HCT116 (cell line): ENCODE measurements at regions not wholly inside any gene's neighbourhood (a gene's known extent, or its start where the extent isn't known, plus 50 kb on each side); places are given as distances from the start of the nearest gene placed in this dataset.

ENCODE experiments used
- ATAC-seq: fragments of 200-7000 bp; cut with Tn5 transposase; 2 replicates; pipeline ENCODE4 v1.9.1; 2020; ENCODE audit warnings: mild to moderate bottlenecking, moderate library complexity
- BruUV-seq: library from RNA; stranded (reverse); fragments of 400-500 nt; replicated peaks from 2 replicates; lab custom pipeline; 2021; lab: Mats Ljungman, UMichigan
- CTCF ChIA-PET: fragments of 300-600 bp; sonication (Branson Sonifier 250); formaldehyde crosslinking; loops from one replicate; lab custom pipeline; 2021; ENCODE audit warnings: antibody characterized with exemption; lab: Charles Lee
- POLR2A ChIA-PET: fragments of 300-600, 350-600 bp; sonication (Branson Sonifier 250); formaldehyde crosslinking; loops from one replicate; lab custom pipeline; 2021; ENCODE audit warnings: antibody characterized with exemption; lab: Charles Lee
- RAD21 ChIA-PET, 2 experiments: fragments of 300-600 bp; sonication (Branson Sonifier 250); formaldehyde crosslinking; loops; one replicate each; lab custom pipeline; 2023; ENCODE audit warnings: low total read pairs in 2 of 2; ENCODE audit not compliant: uncharacterized antibody in 2 of 2, unreplicated experiment in 2 of 2, low non-redundant PET in 1 of 2; lab: Charles Lee
- DNase-seq: peaks from one replicate; pipeline ENCODE4 v3.0.0-alpha.2; 2010; ENCODE audit warnings: low read depth, low spot score
- H2AFZ ChIP-seq: fragments of 200-600 bp; shearing (Covaris generic), sonication (generic); 2 replicates; pipeline ENCODE4 v1.6.1; 2017; ENCODE audit warnings: low read depth, mixed run types, mixed read lengths, antibody characterized with exemption, low read length; ENCODE audit not compliant: poor library complexity, severe bottlenecking
- H3K27ac ChIP-seq: 2 replicates; pipeline ENCODE4 v1.5.1; 2012; ENCODE audit warnings: low read depth, low read length
- H3K27me3 ChIP-seq: fragments of 200-600 bp; sonication (generic); 2 replicates; pipeline ENCODE4 v1.6.1; 2016; ENCODE audit warnings: mixed run types, low read length, mixed read lengths; ENCODE audit not compliant: insufficient read depth
- H3K36me3 ChIP-seq, 2 experiments: fragments of 200-500 bp in 1 of 2; fragments of 200-600 bp in 1 of 2; sonication (Bioruptor generic) in 1 of 2; sonication (generic) in 1 of 2; 2 replicates each; pipeline versions ENCODE4 v1.5.1 to v1.6.1; 2014 to 2016; ENCODE audit warnings: low read length in 2 of 2, inconsistent platforms in 1 of 2, mixed read lengths in 1 of 2, mixed run types in 1 of 2; ENCODE audit not compliant: insufficient read depth in 2 of 2, control insufficient read depth in 1 of 2
- H3K4me1 ChIP-seq, 2 experiments: fragments of 200-600 bp in 1 of 2; sonication (generic) in 1 of 2; 2 replicates each; pipeline versions ENCODE4 v1.5.1 to v1.6.1; 2012 to 2017; ENCODE audit warnings: low read length in 2 of 2, inconsistent platforms in 1 of 2, mild to moderate bottlenecking in 1 of 2, mixed read lengths in 1 of 2, mixed run types in 1 of 2, moderate library complexity in 1 of 2; ENCODE audit not compliant: insufficient read depth in 2 of 2, control insufficient read depth in 1 of 2
- H3K4me2 ChIP-seq: fragments of 200-600 bp; sonication (generic); 2 replicates; pipeline ENCODE4 v1.6.1; 2017; ENCODE audit warnings: mixed run types, low read length, mixed read lengths
- H3K4me3 ChIP-seq, 2 experiments: fragments of 200-600 bp in 1 of 2; sonication (generic) in 1 of 2; replicated peaks in 1 of 2; 2 replicates each; pipeline ENCODE4 v1.5.1; 2011 to 2016; ENCODE audit warnings: low read length in 2 of 2, control low read depth in 1 of 2, low read depth in 1 of 2, mild to moderate bottlenecking in 1 of 2, mixed read lengths in 1 of 2, mixed run types in 1 of 2
- H3K79me2 ChIP-seq: fragments of 200-600 bp; sonication (generic); 2 replicates; pipeline ENCODE4 v1.6.1; 2017; ENCODE audit warnings: mild to moderate bottlenecking, mixed run types, low read length, moderate library complexity, mixed read lengths; ENCODE audit not compliant: insufficient read depth
- H3K9ac ChIP-seq: fragments of 200-600 bp; sonication (generic); 2 replicates; pipeline ENCODE4 v1.6.1; 2016; ENCODE audit warnings: low read length, mixed read lengths
- H3K9me2 ChIP-seq: fragments of 200-600 bp; sonication (generic), shearing (Covaris generic); 2 replicates; pipeline ENCODE4 v1.6.1; 2017; ENCODE audit warnings: mixed run types, mild to moderate bottlenecking, moderate library complexity; ENCODE audit not compliant: insufficient read depth
- H3K9me3 ChIP-seq, 2 experiments: fragments of 200-500 bp in 1 of 2; fragments of 200-600 bp in 1 of 2; sonication (Bioruptor generic) in 1 of 2; sonication (generic) in 1 of 2; 2 replicates each; pipeline ENCODE4 v1.6.1; 2014 to 2017; ENCODE audit warnings: low read length in 2 of 2, mixed read lengths in 2 of 2, inconsistent platforms in 1 of 2, low read depth in 1 of 2, mild to moderate bottlenecking in 1 of 2, mixed run types in 1 of 2, moderate library complexity in 1 of 2; ENCODE audit not compliant: control insufficient read depth in 1 of 2, insufficient read depth in 1 of 2
- H4K20me1 ChIP-seq: fragments of 200-600 bp; sonication (generic), shearing (Covaris generic); 2 replicates; pipeline ENCODE4 v1.6.1; 2017; ENCODE audit warnings: mixed run types, mild to moderate bottlenecking, moderate library complexity; ENCODE audit not compliant: insufficient read depth
- CBX3 ChIP-seq: IDR thresholded peaks from 2 replicates; pipeline ENCODE4 v1.6.1; 2012; ENCODE audit warnings: low read depth
- ELF1 ChIP-seq: IDR thresholded peaks from 2 replicates; pipeline ENCODE4 v1.6.1; 2012; ENCODE audit warnings: low read depth, borderline replicate concordance
- EZH2 ChIP-seq: fragments of 200-600 bp; sonication (generic); IDR thresholded peaks from 2 replicates; pipeline ENCODE4 v1.6.1; 2017; ENCODE audit warnings: antibody characterized with exemption, mixed run types
- EZH2phosphoT487 ChIP-seq: fragments of 200-600 bp; IDR thresholded peaks from 2 replicates; pipeline ENCODE4 v1.6.1; 2018; ENCODE audit warnings: antibody characterized with exemption, borderline replicate concordance
- FOSL1 ChIP-seq: IDR thresholded peaks from 2 replicates; pipeline ENCODE4 v1.6.1; 2012; ENCODE audit warnings: low read depth
- JUND ChIP-seq: IDR thresholded peaks from 2 replicates; pipeline ENCODE4 v1.6.1; 2012
- POLR2A ChIP-seq: IDR thresholded peaks from 2 replicates; pipeline ENCODE4 v1.7.0; 2011; ENCODE audit warnings: borderline replicate concordance; ENCODE audit not compliant: insufficient read depth, insufficient read length; ENCODE audit errors: extremely low read depth
- POLR2AphosphoS5 ChIP-seq: IDR thresholded peaks from 2 replicates; pipeline ENCODE4 v1.6.1; 2011; ENCODE audit warnings: mild to moderate bottlenecking, low read depth, low read length, moderate library complexity
- RAD21 ChIP-seq: IDR thresholded peaks from 2 replicates; pipeline ENCODE4 v1.6.1; 2012; ENCODE audit warnings: low read depth, mild to moderate bottlenecking
- SIN3A ChIP-seq: IDR thresholded peaks from 2 replicates; pipeline ENCODE4 v1.6.1; 2012; ENCODE audit warnings: low read depth
- SP1 ChIP-seq: IDR thresholded peaks from 2 replicates; pipeline ENCODE4 v1.6.1; 2012; ENCODE audit warnings: low read depth
- YY1 ChIP-seq: IDR thresholded peaks from 2 replicates; pipeline ENCODE4 v1.6.1; 2011; ENCODE audit warnings: low read length, low read depth, moderate library complexity, mild to moderate bottlenecking; ENCODE audit not compliant: insufficient replicate concordance; ENCODE audit errors: extremely low read depth
- intact Hi-C: fragments of 100-400 bp; cut with micrococcal nuclease; formaldehyde crosslinking; loops from 2 replicates; pipeline ENCODE4 v1.10.0; 2022
- TF ChIP-seq, protein P1 (sequence below), 3 experiments: fragments of 200-600 bp in 1 of 3; sonication (generic) in 1 of 3; IDR thresholded peaks in 2 of 3; conservative IDR thresholded peaks in 1 of 3; 2 replicates each; pipeline ENCODE4 v1.5.1; 2012 to 2017; ENCODE audit warnings: low read depth in 2 of 3, low read length in 2 of 3, antibody characterized with exemption in 1 of 3, borderline replicate concordance in 1 of 3, control low read depth in 1 of 3, mild to moderate bottlenecking in 1 of 3, mixed read lengths in 1 of 3, mixed run types in 1 of 3, moderate library complexity in 1 of 3; ENCODE audit not compliant: insufficient read depth in 1 of 3
- TF ChIP-seq, protein P2 (sequence below): IDR thresholded peaks from 2 replicates; pipeline ENCODE4 v1.6.1; 2012; ENCODE audit warnings: low read depth
- TF ChIP-seq, protein P3 (sequence below): IDR thresholded peaks from 2 replicates; pipeline ENCODE4 v1.6.1; 2011; ENCODE audit warnings: mild to moderate bottlenecking, low read length, moderate library complexity; ENCODE audit not compliant: insufficient replicate concordance; ENCODE audit errors: extremely low read depth

DNA sequence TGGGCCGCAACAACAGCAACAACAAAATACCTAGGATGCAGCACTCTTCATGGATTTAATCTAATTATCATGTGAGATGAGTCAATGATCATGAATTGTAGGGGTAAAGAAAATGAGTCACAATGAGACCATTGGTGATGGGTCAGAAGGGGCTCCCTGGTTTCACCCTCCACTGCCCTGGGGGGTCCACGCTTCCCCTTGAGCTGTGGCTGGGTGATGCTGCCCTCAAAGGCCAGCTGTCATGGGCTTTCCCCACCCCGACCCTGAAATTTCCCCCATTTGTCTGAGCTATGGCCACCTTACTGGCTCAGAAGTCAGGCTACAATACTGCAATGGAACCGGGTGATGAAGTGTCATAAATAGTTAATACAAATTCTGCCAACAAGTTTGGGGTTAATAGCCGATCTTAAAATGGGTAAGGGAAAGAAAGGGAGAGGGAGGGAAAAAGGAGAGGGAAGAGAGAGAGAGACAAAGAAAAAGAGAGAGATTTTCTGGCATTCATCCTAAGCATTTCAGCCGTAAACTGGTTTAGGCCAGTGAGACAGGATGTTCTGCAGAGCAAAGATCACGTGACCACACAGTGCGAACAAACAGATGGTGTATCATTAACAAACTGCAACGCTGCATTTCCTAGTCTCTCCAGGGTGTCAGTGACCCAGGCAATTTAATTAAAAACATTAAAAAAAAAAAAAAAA lies 143.4 kb upstream of the ERRFI1 start:
- no peak overlapping the region for H3K4me3 ChIP-seq
- H3K9me3 ChIP-seq = no peaks in the 10 kb centered on the region
- no peaks in the 10 kb centered on the region for H4K20me1 ChIP-seq
- intact Hi-C loops = loop anchor here (5.0 kb wide), 1 partner anchor 122 kb away; no protein-coding TSS in a partner anchor
- no peaks in the 10 kb centered on the region for H3K36me3 ChIP-seq
- H3K4me1 ChIP-seq = peaks cover 71 to 94% of the 10 kb centered on the region in 2 experiments
- TF ChIP-seq, protein P1, sequence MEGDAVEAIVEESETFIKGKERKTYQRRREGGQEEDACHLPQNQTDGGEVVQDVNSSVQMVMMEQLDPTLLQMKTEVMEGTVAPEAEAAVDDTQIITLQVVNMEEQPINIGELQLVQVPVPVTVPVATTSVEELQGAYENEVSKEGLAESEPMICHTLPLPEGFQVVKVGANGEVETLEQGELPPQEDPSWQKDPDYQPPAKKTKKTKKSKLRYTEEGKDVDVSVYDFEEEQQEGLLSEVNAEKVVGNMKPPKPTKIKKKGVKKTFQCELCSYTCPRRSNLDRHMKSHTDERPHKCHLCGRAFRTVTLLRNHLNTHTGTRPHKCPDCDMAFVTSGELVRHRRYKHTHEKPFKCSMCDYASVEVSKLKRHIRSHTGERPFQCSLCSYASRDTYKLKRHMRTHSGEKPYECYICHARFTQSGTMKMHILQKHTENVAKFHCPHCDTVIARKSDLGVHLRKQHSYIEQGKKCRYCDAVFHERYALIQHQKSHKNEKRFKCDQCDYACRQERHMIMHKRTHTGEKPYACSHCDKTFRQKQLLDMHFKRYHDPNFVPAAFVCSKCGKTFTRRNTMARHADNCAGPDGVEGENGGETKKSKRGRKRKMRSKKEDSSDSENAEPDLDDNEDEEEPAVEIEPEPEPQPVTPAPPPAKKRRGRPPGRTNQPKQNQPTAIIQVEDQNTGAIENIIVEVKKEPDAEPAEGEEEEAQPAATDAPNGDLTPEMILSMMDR (IDR thresholded peaks at IDR 0.05 in 2 of 3, conservative IDR thresholded peaks at IDR 0.05 in 1 of 3; ENCODE audit: borderline replicate concordance in 1 of 3, insufficient read depth in 1 of 3, low read depth in 2 of 3, low read length in 2 of 3) = no peak
- no peak for TF ChIP-seq YY1
- TF ChIP-seq SIN3A = no peak
- peak; percentile 47 for TF ChIP-seq POLR2AphosphoS5
- TF ChIP-seq SP1 = no peak
- no peak for TF ChIP-seq EZH2phosphoT487
- no peak for TF ChIP-seq ELF1
- no peak for TF ChIP-seq FOSL1
- no peak for TF ChIP-seq CBX3
- no peak for TF ChIP-seq RAD21
- TF ChIP-seq, protein P2, sequence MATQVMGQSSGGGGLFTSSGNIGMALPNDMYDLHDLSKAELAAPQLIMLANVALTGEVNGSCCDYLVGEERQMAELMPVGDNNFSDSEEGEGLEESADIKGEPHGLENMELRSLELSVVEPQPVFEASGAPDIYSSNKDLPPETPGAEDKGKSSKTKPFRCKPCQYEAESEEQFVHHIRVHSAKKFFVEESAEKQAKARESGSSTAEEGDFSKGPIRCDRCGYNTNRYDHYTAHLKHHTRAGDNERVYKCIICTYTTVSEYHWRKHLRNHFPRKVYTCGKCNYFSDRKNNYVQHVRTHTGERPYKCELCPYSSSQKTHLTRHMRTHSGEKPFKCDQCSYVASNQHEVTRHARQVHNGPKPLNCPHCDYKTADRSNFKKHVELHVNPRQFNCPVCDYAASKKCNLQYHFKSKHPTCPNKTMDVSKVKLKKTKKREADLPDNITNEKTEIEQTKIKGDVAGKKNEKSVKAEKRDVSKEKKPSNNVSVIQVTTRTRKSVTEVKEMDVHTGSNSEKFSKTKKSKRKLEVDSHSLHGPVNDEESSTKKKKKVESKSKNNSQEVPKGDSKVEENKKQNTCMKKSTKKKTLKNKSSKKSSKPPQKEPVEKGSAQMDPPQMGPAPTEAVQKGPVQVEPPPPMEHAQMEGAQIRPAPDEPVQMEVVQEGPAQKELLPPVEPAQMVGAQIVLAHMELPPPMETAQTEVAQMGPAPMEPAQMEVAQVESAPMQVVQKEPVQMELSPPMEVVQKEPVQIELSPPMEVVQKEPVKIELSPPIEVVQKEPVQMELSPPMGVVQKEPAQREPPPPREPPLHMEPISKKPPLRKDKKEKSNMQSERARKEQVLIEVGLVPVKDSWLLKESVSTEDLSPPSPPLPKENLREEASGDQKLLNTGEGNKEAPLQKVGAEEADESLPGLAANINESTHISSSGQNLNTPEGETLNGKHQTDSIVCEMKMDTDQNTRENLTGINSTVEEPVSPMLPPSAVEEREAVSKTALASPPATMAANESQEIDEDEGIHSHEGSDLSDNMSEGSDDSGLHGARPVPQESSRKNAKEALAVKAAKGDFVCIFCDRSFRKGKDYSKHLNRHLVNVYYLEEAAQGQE = no peak
- no peak for TF ChIP-seq EZH2
- TF ChIP-seq, protein P3, sequence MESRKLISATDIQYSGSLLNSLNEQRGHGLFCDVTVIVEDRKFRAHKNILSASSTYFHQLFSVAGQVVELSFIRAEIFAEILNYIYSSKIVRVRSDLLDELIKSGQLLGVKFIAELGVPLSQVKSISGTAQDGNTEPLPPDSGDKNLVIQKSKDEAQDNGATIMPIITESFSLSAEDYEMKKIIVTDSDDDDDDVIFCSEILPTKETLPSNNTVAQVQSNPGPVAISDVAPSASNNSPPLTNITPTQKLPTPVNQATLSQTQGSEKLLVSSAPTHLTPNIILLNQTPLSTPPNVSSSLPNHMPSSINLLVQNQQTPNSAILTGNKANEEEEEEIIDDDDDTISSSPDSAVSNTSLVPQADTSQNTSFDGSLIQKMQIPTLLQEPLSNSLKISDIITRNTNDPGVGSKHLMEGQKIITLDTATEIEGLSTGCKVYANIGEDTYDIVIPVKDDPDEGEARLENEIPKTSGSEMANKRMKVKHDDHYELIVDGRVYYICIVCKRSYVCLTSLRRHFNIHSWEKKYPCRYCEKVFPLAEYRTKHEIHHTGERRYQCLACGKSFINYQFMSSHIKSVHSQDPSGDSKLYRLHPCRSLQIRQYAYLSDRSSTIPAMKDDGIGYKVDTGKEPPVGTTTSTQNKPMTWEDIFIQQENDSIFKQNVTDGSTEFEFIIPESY = no peak
- TF ChIP-seq POLR2A = peak; percentile 26
- TF ChIP-seq JUND = no peak
- peak; percentile 26; the same call in 1 of the 2 replicates for ATAC-seq
- peak overlapping the region; percentile 96 for H3K27ac ChIP-seq
- ChIA-PET RAD21 (interaction anchor here (0.7 to 1.1 kb wide), 3 partner anchors 36 to 92 kb away, joined by 3 to 4 read pairs (median 3); no protein-coding TSS in a partner anchor), POLR2A (interaction anchor here (0.9 to 8.5 kb wide), 15 partner anchors 16 to 144 kb away, joined by 3 to 93 read pairs (median 5); no protein-coding TSS in a partner anchor), CTCF (interaction anchor here (1.1 kb wide), 1 partner anchor 139 kb away, joined by 3 read pairs; no protein-coding TSS in a partner anchor)
- DNase-seq = no peak
- TSS peak; percentile 30 for BruUV-seq
- no peaks in the 10 kb centered on the region for H3K79me2 ChIP-seq
- peak overlapping the region; percentile 56 for H3K4me2 ChIP-seq
- H3K27me3 ChIP-seq = no peaks in the 10 kb centered on the region
- no peaks in the 10 kb centered on the region for H3K9me2 ChIP-seq
- H2AFZ ChIP-seq = peak overlapping the region; percentile 40
- peak overlapping the region; percentile 33 for H3K9ac ChIP-seq
